ENCODE measurements at regions not wholly inside any gene's neighbourhood (a gene's known extent, or its start where the extent isn't known, plus 50 kb on each side); places are given as distances from the start of the nearest gene placed in this dataset.
"Not testable (repeated sequence)": the region's sequence is repeated elsewhere in the genome, so short reads cannot be mapped to it uniquely, and the experiment has no call there.

GRCh38 chr11:23155503-23155902 lies 295.2 kb upstream of the CCDC179 start:
- no peak for DNase-seq

DNA sequence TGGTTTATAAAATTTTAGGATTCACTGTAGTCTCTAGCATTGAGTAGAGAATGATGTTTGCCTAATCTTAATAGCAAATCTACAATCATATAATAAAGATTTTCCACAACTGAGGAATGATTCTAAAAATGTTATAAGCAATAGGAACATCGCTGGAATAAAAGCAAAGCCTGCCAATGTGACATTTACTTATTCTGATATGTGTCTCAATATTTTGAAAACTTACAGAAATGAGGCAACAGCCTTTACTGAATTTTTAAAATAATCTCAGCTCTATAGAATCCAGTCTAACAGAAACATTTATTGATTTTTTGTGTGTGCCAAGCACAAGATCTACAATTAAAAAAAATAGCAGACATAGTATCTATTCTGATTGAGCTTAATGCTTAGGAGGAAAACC lies 303.7 kb upstream of the CCDC179 start:
- no peak for DNase-seq

- no peak for DNase-seq
These were observed 306.1 kb upstream of the CCDC179 start for GRCh38 chr11:23166376-23166775.

- no peak for DNase-seq
These were observed 319.3 kb upstream of the CCDC179 start for GRCh38 chr11:23179609-23180008.

- DNase-seq: no peak
These were observed 320.9 kb upstream of the CCDC179 start for GRCh38 chr11:23181022-23181807.

GRCh38 chr11:23192256-23192655 lies 332.0 kb upstream of the CCDC179 start:
- DNase-seq: no peak

GRCh38 chr11:23201936-23202522 lies 341.8 kb upstream of the CCDC179 start:
- no peak for DNase-seq

- DNase-seq: no peak
These were observed 342.3 kb upstream of the CCDC179 start for GRCh38 chr11:23202611-23203010.

DNA sequence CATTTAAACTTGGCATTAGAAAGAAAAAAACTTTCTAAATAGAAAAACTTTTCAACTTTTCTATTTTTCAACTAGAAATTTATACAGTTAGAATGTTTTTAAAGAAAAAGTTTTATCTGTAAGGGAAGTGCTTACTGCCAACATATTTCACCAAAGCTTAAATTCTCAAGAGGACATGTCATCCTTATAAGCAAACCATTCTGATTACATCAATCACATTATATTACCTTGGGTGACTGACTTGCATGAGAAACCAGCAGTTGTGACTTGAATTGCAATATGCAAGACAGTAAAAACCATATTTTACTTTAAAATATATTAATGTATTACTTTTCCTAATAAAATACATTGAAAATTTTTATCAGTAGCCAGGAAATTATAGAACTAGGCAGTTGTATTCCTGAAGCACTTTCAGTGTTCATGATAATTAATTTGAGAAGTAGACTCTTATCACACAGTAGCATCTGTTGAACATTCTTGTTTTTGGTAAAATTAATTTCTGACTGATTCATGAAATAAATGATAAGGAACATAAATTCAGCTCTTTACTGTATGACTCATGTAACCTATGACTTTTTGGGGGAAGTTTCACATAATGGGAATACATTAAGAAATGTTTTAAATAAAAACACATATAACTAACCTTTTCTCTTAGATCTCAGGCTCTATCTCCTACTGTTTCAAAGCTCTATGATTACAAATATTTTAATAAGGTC lies 345.0 kb upstream of the CCDC179 start:
- DNase-seq: no peak

DNA sequence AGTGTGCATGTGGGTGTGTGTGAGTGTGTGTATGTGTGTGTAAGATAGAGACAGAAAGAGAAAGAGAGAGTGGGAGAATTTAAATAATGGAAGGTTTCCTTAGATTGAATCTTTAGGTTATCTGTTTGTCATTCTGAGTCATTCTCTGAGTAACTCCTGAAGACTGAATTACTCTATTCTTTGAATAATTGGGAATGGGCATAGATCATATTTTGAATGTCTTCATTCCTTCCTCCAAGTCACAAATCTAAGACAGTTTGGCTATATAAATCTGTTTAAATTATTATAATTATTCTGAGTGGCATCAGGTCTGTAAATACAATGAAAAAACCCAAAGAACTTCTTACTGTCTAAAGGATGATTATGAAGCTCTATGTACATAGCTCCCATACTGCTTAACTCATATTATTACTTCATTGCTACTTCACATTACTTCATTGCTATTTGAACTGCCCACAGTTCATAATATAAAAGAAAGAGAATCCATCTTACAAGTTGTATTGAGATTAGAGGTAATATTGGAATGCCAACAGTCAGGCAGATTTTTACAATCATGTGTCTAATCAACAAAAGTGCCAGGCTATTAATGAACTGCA lies 346.6 kb upstream of the CCDC179 start:
- no peak for DNase-seq

- no peak for DNase-seq
These were observed 350.9 kb upstream of the CCDC179 start for GRCh38 chr11:23211221-23211620.

- DNase-seq: no peak
These were observed 352.5 kb upstream of the CCDC179 start for GRCh38 chr11:23212807-23213206.

GRCh38 chr11:23217072-23217471 lies 356.8 kb upstream of the CCDC179 start:
- DNase-seq: no peak

DNA sequence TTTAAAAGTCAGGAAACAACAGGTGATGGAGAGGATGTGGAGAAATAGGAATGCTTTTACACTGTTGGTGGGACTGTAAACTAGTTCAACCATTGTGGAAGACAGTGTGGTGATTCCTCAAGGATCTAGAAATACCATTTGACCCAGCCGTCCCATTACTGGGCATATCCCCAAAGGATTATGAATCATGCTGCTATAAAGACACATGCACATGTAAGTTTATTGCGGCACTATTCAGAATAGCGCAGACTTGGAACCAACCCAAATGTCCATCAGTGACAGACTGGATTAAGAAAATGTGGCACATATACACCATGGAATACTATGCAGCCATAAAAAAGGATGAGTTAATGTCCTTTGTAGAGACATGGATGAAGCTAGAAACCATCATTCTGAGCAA lies 359.8 kb upstream of the CCDC179 start:
- DNase-seq: not testable (repeated sequence)

GRCh38 chr11:23221366-23221765 lies 361.1 kb upstream of the CCDC179 start:
- DNase-seq: no peak

GRCh38 chr11:23226331-23227077 lies 366.2 kb upstream of the CCDC179 start:
- DNase-seq: peak; percentile 31

DNA sequence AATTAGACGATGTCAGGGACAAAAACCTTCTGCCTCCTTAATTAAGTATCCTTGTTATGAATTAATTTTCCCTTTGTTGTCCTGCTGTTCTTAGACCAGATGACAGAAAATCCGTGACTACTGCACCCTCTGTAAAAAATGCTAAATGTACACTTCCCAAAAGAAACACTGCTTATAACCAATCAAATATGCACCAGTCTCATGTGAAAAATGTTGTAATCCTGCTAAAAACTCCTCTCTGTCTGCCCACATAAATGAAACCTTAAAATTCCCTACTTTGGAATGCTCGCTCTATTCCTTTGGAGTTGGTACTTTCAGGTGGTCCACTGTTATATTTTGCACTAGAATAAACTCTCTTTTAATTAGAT lies 366.8 kb upstream of the CCDC179 start:
- no peak for DNase-seq

- DNase-seq: no peak
These were observed 372.4 kb upstream of the CCDC179 start for GRCh38 chr11:23232652-23233051.

DNA sequence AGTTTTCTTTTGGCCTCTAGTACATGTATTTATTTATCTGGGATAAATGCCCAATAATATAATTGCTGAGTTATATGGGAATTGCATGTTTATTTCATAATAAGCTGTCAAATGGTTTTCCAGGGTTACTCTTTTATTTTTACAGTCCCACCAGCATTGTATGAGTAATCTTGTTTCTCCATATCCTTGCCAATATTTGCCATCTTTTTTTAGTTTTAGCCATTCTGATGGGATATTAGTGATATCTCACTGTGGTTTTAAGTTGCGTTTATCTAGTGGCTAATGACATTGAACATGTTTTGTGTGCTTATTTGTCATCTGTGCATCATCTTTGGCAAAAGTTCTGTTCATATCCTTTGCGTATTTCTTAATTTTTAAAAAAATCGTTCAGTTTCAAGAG lies 372.8 kb upstream of the CCDC179 start:
- peak; percentile 25 for DNase-seq

DNA sequence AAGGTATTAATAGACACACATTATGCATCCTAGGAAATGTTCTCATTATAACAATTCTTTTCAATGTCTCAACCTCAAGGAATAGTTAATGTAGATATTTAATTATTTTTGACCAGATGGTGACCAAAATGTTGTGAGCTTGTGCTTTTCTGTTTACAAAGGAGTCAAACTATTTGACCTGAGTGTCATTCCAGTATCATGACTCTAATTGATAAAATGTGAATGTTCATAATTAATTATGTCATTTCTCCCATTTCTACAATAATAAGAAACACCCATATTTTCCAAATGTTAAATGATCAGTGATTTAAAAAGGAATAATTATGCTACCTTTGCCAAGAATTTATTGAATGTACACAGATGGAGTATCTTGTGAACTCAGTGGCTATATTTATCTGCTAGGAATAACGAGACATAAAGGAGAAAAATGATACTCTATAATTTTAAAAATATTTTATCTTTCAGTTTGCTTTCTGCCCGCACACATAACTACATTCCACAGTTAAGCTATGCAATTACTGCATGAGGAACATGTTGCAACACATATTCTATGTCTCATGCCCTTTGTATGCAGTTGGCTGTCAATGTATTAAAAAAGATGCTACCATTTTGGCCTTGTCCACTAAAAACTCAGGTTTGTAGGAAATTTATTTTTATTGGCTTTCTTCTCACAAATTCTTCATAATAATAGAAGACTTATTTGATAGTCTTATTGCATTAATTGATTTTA lies 376.7 kb upstream of the CCDC179 start:
- peak; percentile 29 for DNase-seq

- no peak for DNase-seq
These were observed 392.2 kb upstream of the CCDC179 start for GRCh38 chr11:23252426-23252825.

GRCh38 chr11:23257088-23257487 lies 396.8 kb upstream of the CCDC179 start:
- no peak for DNase-seq
